ENCODE measurements at regions not wholly inside any gene's neighbourhood (a gene's known extent, or its start where the extent isn't known, plus 50 kb on each side); places are given as distances from the start of the nearest gene placed in this dataset.

DNA sequence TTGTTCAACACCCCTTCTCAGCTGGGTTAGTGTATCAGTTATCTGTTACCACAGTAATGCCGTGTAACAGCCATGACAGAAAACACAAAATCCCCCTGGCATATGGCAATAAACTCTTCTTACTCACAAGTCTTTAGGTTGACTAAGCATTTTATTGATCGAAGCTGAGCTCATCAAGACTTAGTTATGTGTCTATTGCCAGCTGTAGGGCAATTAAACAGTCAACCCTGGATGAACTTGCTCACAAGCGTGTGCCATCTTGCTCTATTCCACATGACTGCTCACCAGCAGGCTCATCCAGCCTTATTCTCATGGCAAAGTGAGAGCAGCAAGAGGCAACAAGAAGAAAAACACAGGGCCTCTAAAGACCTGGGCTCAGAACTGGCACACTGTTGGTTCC lies 333.8 kb upstream of the PTBP2 start:
- no peak overlapping the region for H3K4me3 ChIP-seq (ENCODE audit: control insufficient read depth, low read depth, low read length)
- TF ChIP-seq, protein P1, sequence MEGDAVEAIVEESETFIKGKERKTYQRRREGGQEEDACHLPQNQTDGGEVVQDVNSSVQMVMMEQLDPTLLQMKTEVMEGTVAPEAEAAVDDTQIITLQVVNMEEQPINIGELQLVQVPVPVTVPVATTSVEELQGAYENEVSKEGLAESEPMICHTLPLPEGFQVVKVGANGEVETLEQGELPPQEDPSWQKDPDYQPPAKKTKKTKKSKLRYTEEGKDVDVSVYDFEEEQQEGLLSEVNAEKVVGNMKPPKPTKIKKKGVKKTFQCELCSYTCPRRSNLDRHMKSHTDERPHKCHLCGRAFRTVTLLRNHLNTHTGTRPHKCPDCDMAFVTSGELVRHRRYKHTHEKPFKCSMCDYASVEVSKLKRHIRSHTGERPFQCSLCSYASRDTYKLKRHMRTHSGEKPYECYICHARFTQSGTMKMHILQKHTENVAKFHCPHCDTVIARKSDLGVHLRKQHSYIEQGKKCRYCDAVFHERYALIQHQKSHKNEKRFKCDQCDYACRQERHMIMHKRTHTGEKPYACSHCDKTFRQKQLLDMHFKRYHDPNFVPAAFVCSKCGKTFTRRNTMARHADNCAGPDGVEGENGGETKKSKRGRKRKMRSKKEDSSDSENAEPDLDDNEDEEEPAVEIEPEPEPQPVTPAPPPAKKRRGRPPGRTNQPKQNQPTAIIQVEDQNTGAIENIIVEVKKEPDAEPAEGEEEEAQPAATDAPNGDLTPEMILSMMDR (conservative IDR thresholded peaks at IDR 0.05; ENCODE audit: control insufficient read depth, insufficient read depth, low read depth, low read length): no peak
- DNase-seq (ENCODE audit: low read depth): no peak

DNA sequence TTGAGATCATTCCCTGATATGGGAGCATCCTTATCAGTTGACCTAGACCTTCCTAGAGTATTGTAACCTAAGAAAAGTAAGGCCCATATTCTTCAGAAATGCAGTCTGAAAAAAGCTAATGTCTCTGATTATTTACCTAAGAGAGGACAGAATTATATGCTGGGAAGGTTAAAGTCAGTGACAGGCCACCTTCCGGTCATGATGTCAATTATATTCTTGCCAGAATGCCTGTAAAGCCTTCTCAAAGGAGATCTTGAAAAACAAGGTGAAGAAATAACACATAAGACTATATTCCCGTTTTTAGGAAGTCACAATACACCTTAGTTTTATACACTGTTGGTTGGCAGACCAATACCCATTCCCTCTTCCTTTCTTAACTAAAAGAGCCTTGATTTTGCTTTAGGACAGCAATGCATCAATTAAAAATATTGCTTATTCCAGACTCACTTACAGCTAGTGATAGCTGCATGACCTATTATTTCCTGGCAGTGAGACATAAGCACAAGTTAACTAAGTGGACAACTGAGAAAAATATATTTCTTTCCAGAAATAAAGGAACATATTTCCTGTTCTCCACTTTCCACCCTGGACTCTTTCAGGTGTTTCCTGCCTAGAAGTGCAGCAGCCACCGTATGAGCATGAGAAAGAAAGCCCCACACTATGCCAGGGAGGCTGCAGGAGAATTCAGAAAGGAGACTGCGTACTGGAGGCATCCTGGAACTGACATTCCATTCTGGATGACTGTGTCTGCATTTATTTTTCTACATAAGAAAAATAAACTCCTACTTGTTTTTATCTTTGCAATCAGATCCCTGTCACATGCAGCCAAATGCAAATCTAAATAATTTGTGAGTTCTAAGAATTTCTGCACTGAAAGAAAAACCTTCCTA lies 332.9 kb upstream of the PTBP2 start:
- DNase-seq (ENCODE audit: low read depth): peak; percentile 51
- TF ChIP-seq, protein P1 (conservative IDR thresholded peaks at IDR 0.05; ENCODE audit: control insufficient read depth, insufficient read depth, low read depth, low read length): no peak
- no peak overlapping the region for H3K4me3 ChIP-seq (ENCODE audit: control insufficient read depth, low read depth, low read length)

DNA sequence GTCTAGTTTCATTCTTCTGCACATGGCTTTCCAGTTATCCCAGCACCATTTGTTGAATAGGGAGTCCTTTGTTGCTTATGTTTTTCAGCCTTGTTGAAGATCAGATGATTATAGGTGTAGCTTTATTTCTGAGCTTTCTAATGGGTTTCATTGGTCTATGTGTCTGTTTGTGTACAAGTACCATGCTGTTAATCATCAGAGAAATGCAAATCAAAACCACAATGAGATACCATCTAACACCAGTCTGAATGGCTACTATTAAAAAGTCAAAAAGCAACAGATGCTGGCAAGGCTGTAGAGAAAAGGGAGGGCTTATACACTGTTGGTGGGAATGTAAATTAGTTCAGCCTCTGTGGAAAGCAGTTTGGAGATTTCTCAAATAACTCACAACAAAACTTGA lies 321.5 kb upstream of the PTBP2 start:
- no peak for DNase-seq (ENCODE audit: low read depth)
- no peak overlapping the region for H3K4me3 ChIP-seq (ENCODE audit: control insufficient read depth, low read depth, low read length)
- TF ChIP-seq, protein P1 (conservative IDR thresholded peaks at IDR 0.05; ENCODE audit: control insufficient read depth, insufficient read depth, low read depth, low read length): no peak

DNA sequence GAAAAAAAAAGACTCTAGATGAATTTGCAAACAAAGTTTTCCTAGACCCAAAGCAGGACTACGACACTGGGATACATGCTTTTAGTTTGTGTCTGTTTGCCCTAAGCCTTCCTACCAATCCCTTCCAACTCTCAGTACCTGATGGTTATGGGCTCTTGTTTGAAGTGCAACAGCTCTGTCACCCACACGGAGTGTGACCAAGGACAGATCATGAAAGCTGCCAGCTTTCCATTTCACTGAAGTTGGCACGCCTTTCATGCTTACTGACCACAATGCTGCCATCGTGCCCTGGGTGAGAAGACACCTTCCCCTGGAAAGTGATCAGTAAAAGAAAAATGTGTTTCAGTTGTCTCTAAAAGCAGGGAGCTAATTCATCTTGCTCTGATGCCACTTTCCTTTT lies 312.5 kb upstream of the PTBP2 start:
- H3K4me3 ChIP-seq (ENCODE audit: control insufficient read depth, low read depth, low read length): no peak overlapping the region
- TF ChIP-seq, protein P1 (conservative IDR thresholded peaks at IDR 0.05; ENCODE audit: control insufficient read depth, insufficient read depth, low read depth, low read length): no peak

DNA sequence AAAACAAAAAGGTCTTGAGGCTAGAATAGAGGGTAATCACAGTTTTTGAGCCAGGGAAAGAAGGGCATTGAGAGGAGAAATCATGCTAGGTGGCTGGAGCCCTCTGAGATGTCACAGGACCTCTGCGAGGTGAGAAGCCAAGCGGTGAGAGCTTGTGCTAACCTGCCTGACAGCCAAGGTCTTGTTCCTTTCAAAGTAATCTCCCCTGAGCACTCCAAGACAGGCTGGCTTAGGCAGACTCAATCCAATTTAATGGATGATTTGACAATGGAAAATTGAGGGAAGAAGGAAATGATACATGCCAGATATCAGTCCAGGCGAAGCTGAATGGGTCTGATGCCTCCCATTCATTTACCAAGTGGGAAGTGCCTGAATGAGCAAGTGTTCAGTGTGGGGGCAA lies 311.9 kb upstream of the PTBP2 start:
- H3K4me3 ChIP-seq (ENCODE audit: control insufficient read depth, low read depth, low read length): no peak overlapping the region
- DNase-seq (ENCODE audit: low read depth): no peak
- TF ChIP-seq, protein P1 (conservative IDR thresholded peaks at IDR 0.05; ENCODE audit: control insufficient read depth, insufficient read depth, low read depth, low read length): no peak

More for the DNA sequence above, 312.5 kb upstream of the PTBP2 start:
- no peak for DNase-seq (ENCODE audit: low read depth)

DNA sequence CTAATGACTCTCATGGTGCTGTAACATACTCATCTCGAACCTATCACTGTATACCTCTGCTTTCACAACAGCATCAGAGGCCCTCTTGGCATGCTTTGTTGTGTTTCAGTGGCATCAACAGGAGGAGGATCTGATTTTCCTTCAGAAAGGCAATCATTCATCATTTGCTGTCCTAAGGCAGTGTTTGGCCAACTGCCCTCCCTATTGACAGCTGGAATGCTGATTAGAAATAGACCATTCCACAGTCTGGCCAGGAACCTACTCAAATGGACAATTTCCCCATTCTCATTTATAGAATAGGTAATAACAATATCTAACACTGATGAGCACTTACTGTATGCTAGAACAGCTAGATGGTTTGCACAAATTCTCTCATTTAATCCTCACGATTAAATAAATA lies 310.6 kb upstream of the PTBP2 start:
- DNase-seq (ENCODE audit: low read depth): no peak
- no peak overlapping the region for H3K4me3 ChIP-seq (ENCODE audit: control insufficient read depth, low read depth, low read length)
- TF ChIP-seq, protein P1 (conservative IDR thresholded peaks at IDR 0.05; ENCODE audit: control insufficient read depth, insufficient read depth, low read depth, low read length): no peak

Measured in fibroblast of mammary gland (primary cell).